ENCODE measurements at regions not wholly inside any gene's neighbourhood (a gene's known extent, or its start where the extent isn't known, plus 50 kb on each side); places are given as distances from the start of the nearest gene placed in this dataset.

DNA sequence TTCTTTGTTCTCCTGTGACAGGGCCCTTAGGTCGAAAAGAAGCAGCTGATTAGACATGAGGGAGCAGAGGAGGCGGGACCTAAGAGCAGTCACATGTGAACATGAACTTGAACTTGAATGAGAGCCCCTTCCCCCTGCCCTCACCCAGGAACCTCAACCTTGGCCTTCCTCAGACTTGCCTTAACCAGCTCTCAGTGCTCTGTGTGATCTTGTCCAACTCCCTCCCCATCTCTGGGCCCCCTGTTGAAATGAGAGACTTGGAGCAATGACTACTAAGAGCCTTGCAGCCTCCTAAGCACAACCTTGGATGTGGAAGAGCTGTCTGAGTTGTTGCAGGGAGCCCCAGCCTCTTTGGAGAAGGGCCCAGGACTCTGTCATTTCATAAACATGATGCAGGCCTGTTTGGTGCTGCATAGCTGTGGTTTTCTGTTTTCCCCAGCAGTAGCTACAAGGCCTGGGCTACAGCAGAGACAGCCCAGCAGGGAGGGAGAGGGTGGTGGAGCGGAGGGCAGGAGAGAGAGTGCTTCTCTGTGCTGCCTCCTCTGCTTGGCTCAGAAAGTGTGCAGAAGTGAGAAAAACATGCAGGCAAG, 123.9 kb upstream of the ZMIZ1 start:
- DNase-seq = no peak

DNA sequence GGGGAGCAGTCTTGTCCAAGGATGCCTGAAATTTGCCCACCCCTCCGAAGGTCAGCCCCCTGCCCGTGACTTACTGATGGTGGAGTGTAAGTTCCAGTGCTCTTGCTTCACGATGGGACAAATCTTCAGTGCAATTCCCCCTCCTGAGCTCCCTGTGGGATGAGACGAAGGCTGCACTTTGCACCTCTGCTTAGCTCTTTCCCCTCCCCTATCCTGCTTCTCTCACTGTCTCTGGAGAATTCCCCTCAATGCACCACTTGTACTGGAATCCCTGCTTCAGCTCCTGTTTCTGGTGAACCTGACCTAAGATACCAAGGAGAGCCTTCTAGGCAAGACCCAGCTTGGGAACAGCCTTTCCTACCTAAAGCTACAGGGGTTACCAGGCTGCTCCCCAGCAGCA, 122.9 kb upstream of the ZMIZ1 start:
- no peak for DNase-seq

DNA sequence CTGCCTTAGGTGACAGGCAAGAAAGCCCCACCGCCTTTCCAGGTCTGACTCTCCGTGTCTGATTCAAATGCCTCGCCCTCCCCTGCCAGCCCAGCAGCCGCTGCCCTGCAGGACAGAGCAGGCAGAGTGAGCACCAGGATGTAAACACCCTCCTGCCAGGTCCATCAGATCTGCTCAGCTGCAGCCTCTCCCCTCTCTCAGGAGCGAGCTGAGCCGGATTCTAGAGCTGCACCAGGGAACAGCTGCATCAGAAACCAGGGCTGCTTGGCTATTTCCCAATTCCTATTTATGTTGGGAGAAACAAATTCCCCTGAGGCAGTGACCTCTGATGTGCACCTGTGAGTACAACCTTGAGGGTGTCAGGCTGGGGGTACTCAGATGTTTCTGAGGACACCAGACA, 121.5 kb upstream of the ZMIZ1 start:
- DNase-seq = no peak

DNA sequence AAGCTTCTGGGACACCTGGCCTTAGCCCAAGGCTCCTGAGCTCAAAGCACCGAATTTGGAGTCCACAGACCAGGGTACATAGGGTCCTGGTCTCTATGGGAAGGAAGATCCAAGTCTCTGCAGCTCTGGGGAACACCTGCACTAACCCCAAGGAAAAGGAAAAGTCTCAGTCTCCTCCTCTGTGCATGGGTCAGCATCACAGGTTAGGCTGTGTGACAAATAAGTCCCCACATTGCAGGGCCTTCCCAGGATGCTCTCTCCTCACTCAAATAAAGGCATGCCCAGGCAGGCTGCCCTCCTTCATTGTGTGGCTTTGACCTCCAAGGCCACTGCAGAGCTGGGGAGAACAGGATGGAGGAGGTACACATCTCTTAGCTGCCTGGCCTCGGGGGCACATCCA, 121.0 kb upstream of the ZMIZ1 start:
- DNase-seq = no peak

DNA sequence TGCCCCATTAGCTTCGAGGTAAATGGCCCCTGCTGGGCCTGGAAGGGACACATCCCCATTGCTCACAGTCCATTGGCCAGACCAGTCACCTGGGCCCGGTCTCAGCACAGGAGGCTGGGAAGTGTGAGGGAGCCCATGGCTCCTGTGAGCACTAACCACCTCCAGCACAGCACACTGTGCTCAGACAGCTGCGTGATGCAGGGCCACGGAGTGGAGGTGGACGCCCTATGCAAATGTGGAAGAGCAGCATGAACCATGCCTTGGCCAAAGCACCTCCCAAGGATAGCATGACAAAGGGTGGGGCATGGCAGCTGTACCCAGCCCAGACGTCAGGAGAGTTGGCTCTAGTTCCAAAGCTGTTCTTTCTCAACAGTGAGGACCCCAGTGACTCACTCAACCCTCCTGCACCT, 120.1 kb upstream of the ZMIZ1 start:
- DNase-seq = peak; percentile 25

DNA sequence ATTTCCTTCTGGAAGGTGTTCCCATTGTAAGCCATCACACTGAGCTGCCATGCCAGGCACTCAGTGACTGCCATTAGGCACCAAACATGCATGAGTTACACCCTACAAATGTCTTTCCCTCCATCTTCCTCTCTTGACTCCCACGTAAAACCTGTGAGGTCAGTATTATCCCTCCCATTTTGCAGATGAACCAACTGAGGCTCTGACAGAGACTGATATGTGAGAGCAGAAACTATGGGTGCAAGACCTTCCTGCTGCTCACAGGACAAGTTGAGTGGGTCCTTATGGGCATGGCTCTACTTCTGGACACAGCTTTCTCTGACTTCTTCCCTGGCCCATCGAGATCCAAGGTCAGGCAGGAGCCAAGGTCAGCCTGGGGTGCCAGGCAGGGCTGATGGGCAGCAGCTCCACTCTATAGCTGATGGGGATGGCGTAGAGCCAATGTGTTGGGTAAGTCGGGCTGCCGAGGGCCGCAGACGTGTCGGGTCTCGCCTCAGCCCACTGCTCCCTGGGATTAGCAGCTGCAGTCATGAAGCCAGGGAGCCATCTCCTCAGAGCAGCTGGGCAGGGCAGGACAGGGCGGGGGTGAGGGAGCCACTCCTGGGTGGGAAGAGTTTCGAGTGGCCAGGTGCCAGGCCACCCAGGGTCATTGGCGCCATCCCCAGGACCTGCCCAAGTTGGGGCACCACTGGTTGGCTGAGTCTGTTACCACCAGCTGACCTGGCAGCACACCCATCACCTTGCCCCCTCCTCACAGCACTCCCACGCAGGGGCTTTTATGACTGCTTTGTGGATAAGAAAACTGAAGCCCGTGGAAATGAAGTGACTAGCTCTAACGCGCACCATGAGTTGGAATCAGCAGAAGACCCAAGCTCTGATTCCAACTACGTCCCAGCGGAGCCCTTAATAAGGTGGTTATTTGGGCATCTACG, 117.8 kb upstream of the ZMIZ1 start:
- no peak for DNase-seq

DNA sequence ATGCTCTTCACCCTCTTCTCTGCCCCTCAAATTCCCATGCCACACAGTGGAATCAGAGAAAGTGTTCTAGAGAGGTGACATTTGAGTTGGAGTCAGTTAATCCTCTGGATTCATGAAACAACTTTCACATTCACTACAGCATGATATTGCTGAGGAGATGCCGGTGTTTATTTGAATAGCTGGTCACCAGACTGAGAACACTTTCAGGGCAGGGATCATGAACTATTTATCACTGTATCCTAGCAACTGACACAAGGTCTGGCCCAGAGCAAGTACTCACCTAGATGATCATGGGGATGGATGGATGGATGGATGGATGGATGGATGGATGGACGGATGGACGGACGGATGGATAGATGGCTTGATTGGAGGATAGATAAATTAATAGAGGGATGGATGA, 116.7 kb upstream of the ZMIZ1 start:
- no peak for DNase-seq

DNA sequence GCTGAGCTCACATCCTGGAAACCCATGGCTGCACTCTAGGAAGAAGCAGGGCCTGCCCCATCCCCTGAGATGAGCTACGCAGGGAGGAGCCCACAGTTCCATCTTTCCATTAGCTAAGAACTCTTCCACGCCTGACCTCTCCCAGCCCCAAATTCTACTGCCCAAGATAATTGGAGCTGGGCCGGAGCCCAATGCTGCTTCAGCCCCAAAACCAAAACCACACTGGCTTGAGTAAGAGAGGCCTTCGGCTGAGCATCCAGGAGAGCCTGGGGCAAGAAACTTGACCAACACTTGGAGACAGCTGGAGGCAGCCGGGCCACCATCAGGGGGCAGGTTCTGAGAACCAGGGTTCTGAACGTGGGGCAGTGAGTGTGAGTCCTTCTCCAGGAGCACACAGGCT, 116.1 kb upstream of the ZMIZ1 start:
- no peak for DNase-seq

DNA sequence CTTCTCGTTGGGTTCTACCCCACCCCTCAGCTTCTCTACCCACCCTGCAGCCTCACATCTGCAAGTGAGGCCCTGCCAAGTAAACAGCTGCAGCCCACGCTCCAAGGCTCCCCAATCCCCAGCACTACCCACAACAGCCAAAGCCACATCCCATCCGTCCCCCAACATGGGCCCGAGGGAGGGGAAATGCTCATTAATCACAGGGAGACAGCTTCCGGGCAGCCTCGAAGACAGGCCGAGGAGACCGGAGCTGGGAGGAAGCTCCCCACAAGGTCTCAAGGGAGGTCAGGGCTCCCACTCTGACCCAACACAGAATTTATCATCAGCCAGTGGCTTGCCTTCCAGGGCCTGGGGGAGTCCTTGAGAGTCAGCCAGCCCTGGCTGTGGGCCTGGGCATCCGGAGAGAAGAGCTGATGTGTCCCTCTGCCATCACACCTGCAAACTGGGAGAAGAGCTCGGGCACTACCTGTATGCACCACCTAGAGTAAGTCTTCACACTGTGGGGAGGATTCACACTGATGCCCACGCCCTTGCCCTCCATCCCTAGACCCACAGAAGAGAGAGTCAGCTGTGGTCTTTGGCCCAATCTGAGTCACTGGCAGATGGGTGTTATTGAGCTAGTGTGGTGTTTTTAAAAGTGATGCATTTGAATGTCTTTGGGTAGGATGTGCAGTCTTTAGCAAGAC, 115.5 kb upstream of the ZMIZ1 start:
- DNase-seq = no peak

DNA sequence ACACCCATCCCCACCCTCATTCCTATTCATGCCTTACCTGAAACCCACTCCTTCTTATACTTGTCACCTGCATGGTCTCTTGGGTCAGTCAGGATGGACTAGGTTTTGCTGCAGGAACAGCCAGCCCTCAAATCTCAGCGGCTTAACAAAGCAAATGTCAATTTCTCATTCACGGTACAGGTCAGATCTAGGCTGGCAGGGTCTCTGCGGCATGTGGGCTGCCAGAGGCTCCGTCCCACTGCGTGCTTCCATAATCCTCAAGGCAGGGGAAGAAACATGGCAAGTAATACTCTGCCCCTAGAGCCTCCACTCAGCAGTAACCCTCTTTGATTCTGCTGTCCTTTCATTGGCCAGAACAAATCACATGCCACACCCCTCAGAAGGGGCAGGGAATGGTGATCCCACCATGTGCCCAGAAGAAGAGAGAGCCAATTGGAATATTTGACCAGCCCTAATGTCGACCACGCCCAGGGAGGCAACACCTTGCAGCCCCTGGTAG, 114.9 kb upstream of the ZMIZ1 start:
- no peak for DNase-seq

DNA sequence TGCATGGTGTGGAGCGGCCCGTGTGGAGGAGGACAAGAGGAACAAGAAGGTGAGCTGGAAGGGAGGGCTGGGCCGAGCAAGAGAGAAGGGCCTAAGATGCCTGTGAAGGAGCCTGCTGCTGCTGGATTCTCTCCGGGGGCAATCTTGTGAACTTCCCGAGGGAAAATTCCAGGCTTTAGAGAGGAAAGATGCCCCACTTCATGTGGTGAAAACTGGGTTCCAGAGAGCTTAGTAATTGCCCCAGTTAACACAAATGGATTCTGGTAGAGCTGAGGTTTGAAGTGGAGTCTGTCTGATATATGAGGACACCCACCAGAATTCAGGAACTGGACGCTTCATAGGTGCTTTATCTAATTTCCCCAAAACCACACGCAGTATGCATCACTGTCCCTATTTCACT, 114.1 kb upstream of the ZMIZ1 start:
- DNase-seq = no peak

DNA sequence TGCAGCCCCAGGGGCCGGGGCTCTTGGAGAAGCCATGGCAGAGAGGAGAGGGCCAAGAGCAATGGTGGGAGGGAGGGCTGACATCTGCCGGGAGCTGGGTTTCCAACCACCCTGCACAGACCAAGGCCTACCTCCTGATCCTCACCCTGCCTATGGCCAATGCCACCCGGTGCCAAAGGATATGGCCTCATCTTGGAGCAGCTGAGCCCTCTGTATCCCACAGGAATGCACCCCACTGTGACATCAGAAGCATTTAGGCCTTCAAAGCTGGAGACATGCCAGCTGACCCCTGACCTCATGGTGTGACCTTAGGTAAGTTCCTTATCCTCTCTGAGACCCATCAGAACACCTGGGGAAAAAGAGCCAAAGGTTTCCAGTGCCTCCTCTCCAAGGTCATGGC, 113.6 kb upstream of the ZMIZ1 start:
- DNase-seq = no peak

DNA sequence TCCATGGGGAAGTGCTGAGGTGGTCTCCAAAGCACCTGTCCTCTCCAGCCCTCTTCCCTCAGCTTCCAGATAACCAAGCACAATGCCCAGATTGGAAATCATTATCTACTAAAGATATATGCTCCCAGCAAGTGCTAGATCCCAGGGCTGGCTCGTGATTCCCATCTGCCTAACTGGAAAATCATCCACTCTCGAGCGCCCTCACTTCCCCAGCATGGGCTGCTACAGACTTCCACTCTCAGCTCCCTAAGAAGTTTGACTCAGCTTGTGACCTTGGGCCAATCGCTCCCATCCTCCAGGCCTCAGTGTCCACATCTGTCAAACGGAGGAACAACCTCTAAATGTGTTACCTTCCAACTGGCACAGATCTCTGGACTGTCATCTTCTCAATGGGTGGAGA, 112.4 kb upstream of the ZMIZ1 start:
- no peak for DNase-seq

DNA sequence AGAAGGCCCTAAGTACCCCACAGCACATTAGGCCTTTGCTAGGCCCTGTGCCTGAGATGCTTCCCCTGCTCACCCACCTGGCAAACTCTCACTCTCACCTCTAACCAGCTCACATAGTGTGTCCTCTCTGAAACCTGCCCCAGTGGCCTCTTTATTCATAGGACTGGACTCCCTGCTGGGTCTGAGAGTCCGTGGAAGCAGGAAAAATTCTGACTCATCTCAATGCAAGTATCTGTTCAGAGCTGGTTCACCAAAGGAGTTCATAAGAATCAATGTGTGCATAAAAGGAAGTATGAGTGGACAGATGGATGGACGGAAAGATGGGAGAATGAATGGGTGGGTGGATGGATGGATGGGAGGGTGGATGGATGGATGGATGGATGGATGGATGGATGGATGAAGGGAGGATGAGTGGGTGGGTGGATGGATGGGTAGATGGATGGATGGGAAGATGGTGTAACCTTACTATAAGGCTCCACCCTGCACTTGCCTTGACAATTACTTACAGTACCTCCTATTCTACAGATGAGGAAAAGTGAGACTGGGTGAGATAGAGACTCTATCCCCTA, 111.2 kb upstream of the ZMIZ1 start:
- DNase-seq = no peak

DNA sequence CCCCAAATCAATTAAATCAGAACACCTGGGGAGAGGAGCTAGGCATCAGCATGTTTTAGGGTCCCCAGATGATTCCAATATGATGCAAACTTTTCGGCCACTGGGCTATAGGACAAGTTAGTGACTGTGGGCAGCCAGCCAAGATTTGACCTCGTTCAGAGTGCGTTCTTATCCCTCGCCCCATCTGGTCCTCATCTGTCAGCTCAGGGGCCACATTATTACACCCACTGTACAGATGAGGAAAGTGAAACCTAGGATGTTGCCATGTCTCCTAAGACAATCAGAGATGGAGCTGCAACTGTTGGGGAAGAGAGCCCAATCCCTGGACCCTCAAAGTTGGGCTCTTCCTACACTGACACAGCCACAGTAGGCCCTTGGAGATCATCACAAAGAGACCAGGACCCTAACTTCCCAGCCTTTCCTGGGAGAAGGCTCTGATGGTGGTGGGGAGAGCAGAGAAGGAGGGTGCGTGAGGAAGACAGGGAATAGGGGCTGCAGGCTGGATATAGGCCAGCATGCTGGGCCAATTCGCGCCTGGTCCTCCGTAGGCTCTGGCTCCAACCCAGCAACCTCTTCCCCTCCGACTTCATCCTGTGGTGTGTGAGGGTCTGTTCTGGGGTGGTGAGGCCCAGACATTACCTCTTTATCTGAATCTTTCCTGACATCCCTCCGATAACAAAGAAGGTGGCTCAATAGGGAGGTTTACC, 109.4 kb upstream of the ZMIZ1 start:
- DNase-seq = no peak

DNA sequence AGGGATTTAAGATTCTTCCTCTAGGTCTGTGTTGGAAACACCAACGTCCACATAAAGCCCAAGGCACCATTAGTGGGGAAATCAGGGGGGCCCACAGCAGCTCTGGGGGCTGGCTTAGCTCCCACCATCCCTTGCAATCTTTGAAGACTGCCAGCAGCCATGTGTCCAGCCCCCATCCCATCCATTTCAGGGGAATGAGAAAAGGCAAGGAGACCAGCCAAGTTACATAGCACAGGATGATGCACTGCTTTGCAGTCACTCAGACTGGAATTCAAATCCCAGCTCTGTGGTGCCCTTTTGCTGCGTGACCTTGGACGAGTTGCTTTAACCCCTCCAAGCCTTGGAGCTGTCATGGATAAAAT, 108.9 kb upstream of the ZMIZ1 start:
- no peak for DNase-seq

DNA sequence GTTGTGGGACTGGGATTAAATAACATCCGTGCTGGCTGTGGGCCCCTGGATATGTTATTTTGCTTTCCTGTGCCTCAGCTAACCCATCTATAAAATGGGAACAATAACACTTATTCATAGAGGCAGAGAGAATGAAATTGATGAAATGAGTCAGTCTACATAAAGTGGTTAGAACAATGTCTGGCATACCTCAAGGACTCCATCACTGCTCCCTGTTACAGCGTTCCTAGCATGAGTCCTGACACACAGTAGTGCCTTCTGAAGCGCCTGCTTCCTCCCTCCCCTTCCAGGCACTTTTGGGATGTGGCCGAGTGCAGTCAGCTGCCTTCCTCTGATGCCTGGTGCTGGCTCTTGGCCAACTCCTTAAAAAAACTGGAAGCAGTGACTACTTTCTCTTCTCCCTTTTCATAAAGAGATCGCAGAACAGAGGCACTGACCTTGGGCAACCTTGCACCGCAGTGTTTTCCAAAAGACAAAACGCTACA, 108.4 kb upstream of the ZMIZ1 start:
- DNase-seq = no peak

DNA sequence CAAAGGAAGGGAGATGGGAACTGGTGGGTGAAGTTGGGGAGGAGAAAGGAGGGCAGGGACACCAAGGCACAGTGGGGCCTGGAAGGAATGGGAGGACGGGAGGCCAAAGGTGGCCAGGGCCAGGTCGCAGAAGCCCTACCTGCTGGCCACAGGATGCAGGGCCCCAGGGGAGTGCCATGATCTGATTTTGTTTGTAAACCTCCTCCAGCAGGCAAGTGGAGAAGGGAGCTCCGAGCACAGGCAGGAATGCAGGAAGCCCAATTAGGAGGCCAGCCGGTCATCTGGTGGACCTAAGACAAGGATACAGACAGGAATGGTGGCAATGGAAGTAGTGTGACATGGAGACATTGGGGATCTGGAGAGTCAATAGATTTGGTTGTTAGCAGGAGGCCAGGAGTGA, 107.0 kb upstream of the ZMIZ1 start:
- DNase-seq = no peak

DNA sequence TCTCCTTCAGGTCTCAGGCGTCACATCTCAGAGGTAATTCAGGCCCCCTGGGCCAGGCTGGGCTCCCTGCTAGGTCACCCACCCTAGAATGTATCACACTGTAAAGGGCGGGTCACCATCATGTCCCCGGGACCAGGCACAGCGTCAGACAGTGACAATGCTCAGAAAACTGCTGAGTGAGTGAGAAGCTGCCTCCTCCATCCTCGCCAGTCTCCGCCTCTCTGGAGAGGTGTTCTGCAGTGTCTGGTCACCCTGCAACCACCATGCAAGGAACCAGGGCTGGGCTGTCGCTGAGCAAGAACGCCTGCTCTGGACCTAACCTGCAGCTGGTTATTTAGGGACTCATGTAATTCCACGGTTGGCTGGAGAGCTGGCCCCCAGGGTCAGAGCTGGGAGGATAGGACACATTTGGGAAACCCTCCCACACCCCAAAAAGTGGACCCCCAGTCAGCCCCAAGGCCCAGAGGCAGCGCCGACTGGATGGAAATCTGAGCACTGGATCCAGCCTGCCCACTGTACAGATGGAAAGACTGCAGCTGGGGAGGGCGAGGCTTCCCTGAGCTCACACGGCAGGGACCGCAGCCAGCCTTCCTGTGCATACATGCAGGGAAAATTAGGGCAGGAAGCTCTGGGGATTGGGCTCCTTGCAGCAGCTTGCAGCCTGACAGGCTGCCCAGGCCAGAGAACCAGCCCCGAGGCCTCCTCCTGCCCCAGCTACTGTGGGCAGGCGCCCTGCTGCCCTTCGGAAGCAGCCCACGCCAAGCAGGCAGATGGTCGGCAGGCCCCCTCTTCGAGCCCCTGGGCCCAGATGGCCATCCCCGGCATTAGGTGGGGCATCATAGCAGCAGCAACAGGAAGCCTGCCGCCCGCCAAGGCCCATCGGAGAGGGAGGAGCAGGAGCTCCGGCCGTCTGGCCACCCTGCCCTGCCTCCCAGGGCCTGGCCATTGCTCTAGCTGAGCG, 105.4 kb upstream of the ZMIZ1 start:
- no peak for DNase-seq

DNA sequence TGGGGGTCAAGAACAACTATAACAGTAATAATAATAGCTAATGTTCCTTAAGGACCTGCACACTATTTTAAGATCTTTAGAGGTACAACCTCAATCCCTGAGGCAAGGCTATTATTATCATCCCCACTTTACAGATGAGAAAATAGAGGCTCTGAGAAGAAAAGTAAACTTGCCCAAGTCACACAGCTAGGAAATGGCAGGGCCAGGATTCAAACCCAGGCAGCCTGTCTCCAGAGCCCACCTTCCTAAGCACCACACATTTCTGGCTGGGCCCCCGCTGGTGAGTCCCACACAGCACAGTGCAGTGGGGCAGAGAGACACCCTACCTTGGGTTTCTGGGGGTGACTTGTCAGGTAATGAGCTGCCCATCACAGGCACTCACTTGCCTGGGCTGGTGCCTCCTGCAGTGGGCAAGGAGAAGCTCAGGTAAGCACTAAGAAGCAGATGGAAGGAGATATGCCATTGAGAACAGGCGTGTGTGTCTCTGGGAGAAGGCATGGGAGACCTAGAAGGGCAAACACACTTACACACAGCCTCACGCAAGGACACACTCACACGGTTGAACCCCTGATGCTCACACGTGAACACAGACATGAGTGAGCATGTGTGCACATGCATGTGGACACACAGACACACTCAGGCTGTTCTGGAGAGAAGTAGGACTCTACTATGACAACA, 104.4 kb upstream of the ZMIZ1 start:
- DNase-seq = no peak

All from NCI-H526 treated with DMSO at 0.1 percent for 48 hours (cell line).